ENCODE measurements at regions not wholly inside any gene's neighbourhood (a gene's known extent, or its start where the extent isn't known, plus 50 kb on each side); places are given as distances from the start of the nearest gene placed in this dataset.

- TF ChIP-seq SP1 (IDR thresholded peaks at IDR 0.05) (no peak), FOXM1 (IDR thresholded peaks at IDR 0.05; ENCODE audit: borderline replicate concordance) (no peak), TARDBP (IDR thresholded peaks at IDR 0.05) (no peak), LEF1 (IDR thresholded peaks at IDR 0.05; ENCODE audit: borderline replicate concordance) (no peak), SUZ12 (IDR thresholded peaks at IDR 0.05) (no peak), FOXA1 (IDR thresholded peaks at IDR 0.05) (no peak), CTBP1 (IDR thresholded peaks at IDR 0.05; ENCODE audit: borderline replicate concordance) (no peak), BHLHE40 (IDR thresholded peaks at IDR 0.05; ENCODE audit: borderline replicate concordance) (no peak), ZNF384 (IDR thresholded peaks at IDR 0.05) (no peak), L3MBTL2 (conservative IDR thresholded peaks at IDR 0.05) (no peak)
- TF ChIP-seq, protein P1, sequence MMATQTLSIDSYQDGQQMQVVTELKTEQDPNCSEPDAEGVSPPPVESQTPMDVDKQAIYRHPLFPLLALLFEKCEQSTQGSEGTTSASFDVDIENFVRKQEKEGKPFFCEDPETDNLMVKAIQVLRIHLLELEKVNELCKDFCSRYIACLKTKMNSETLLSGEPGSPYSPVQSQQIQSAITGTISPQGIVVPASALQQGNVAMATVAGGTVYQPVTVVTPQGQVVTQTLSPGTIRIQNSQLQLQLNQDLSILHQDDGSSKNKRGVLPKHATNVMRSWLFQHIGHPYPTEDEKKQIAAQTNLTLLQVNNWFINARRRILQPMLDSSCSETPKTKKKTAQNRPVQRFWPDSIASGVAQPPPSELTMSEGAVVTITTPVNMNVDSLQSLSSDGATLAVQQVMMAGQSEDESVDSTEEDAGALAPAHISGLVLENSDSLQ (IDR thresholded peaks at IDR 0.05), result no peak
Observed at GRCh38 chr1:69498711-69499110, 69.0 kb upstream of the LRRC7 start.

Data from HEK293T (cell line).